CD4-positive, alpha-beta T cell (primary cell): ENCODE measurements at regions not wholly inside any gene's neighbourhood (a gene's known extent, or its start where the extent isn't known, plus 50 kb on each side); places are given as distances from the start of the nearest gene placed in this dataset.

Experiments used
- ATAC-seq: fragments of 200-7000 bp; cut with Tn5 transposase; one replicate; pipeline ENCODE4 v1.10.0; 2022; ENCODE audit warnings: mild to moderate bottlenecking; ENCODE audit not compliant: poor library complexity
- CTCF ChIA-PET: fragments of 350-600 bp; sonication (Branson Sonifier 250); formaldehyde crosslinking; loops from one replicate; lab custom pipeline; 2021; ENCODE audit warnings: antibody characterized with exemption, inconsistent platforms; lab: Charles Lee
- POLR2A ChIA-PET: fragments of 350-600 bp; sonication (Branson Sonifier 250); formaldehyde crosslinking; loops from one replicate; lab custom pipeline; 2021; ENCODE audit warnings: antibody characterized with exemption, inconsistent platforms; lab: Charles Lee
- DNase-seq, 14 experiments: peaks; one replicate each; pipeline ENCODE4 v3.0.0-alpha.2; 2013 to 2020; ENCODE audit warnings: mixed read lengths in 2 of 14
- H3K27ac ChIP-seq, 2 donors: one replicate each; pipeline versions ENCODE4 v1.5.1 to v1.7.0; 2013; ENCODE audit warnings: low read length in 2 of 2, low read depth in 1 of 2, mild to moderate bottlenecking in 1 of 2
- H3K27me3 ChIP-seq, 2 experiments: 1 replicate in 1 of 2; 2 replicates in 1 of 2; pipeline versions ENCODE4 v1.6.1 to v1.7.0; 2013; ENCODE audit warnings: low read length in 2 of 2, control low read depth in 1 of 2, mild to moderate bottlenecking in 1 of 2, moderate library complexity in 1 of 2; ENCODE audit not compliant: insufficient read depth in 2 of 2, control insufficient read depth in 1 of 2
- H3K36me3 ChIP-seq: one replicate; pipeline ENCODE4 v1.6.1; 2013; ENCODE audit warnings: low read length, control low read depth; ENCODE audit not compliant: insufficient read depth
- H3K4me1 ChIP-seq: one replicate; pipeline ENCODE4 v1.6.1; 2013; ENCODE audit warnings: low read length, control low read depth; ENCODE audit not compliant: insufficient read depth
- H3K4me3 ChIP-seq: one replicate; pipeline ENCODE4 v1.5.1; 2013; ENCODE audit warnings: mild to moderate bottlenecking, low read length, moderate library complexity
- H3K9me3 ChIP-seq, 2 experiments: 1 replicate in 1 of 2; 2 replicates in 1 of 2; pipeline versions ENCODE4 v1.6.1 to v1.7.0; 2013; ENCODE audit warnings: low read length in 2 of 2, mild to moderate bottlenecking in 2 of 2, control low read depth in 1 of 2, moderate library complexity in 1 of 2; ENCODE audit not compliant: control insufficient read depth in 1 of 2, insufficient read depth in 1 of 2
- H3K27ac Mint-ChIP-seq: one replicate; pipeline ENCODE4 v1.8.0; 2020; ENCODE audit warnings: mixed read lengths
- H3K27me3 Mint-ChIP-seq: one replicate; pipeline ENCODE4 v1.8.0; 2021; ENCODE audit warnings: mixed read lengths
- H3K36me3 Mint-ChIP-seq: one replicate; pipeline ENCODE4 v1.8.0; 2021; ENCODE audit warnings: low read depth, mixed read lengths
- H3K4me1 Mint-ChIP-seq: one replicate; pipeline ENCODE4 v1.8.0; 2021; ENCODE audit warnings: low read depth, mixed read lengths
- H3K4me3 Mint-ChIP-seq: one replicate; pipeline ENCODE4 v1.8.0; 2020; ENCODE audit warnings: mild to moderate bottlenecking, mixed read lengths
- H3K9me3 Mint-ChIP-seq: one replicate; pipeline ENCODE4 v1.8.0; 2020; ENCODE audit warnings: mixed read lengths
- CTCF ChIP-seq: fragments of 200-600 bp; IDR thresholded peaks from one replicate; pipeline ENCODE4 v1.8.0; 2022; ENCODE audit warnings: antibody characterized with exemption, mild to moderate bottlenecking
- intact Hi-C, 2 experiments: fragments of 100-400 bp; cut with DNase I in 1 of 2; cut with micrococcal nuclease in 1 of 2; formaldehyde crosslinking; loops; one replicate each; pipeline versions ENCODE4 v1.15.1 to v1.9.0; 2023 to 2025; cut with DNase I, micrococcal nuclease

GRCh38 chr1:47551971-47552528, 114.2 kb downstream of the FOXD2 start:
- H3K4me3 Mint-ChIP-seq = no peak overlapping the region
- DNase-seq (no peak), ATAC-seq (no peak)
- H3K27ac ChIP-seq = no peak overlapping the region
- intact Hi-C loops = no loop called here
- no peaks in the 10 kb centered on the region for H3K36me3 ChIP-seq
- H3K27ac Mint-ChIP-seq = no peak overlapping the region
- no peaks in the 10 kb centered on the region for H3K4me1 Mint-ChIP-seq
- H3K9me3 Mint-ChIP-seq = no peaks in the 10 kb centered on the region
- TF ChIP-seq CTCF = no peak
- no peaks in the 10 kb centered on the region for H3K36me3 Mint-ChIP-seq
- H3K9me3 ChIP-seq = peaks cover 0 to 4% of the 10 kb centered on the region in 2 experiments
- H3K4me1 ChIP-seq = no peaks in the 10 kb centered on the region
- CTCF ChIA-PET = no interaction called here
- POLR2A ChIA-PET = no interaction called here
- peaks cover 38% of the 10 kb centered on the region for H3K27me3 Mint-ChIP-seq
- H3K4me3 ChIP-seq = no peak overlapping the region
- no peaks in the 10 kb centered on the region for H3K27me3 ChIP-seq

- Mint-ChIP-seq H3K4me3 (no peak overlapping the region), H3K27me3 (peaks cover 41% of the 10 kb centered on the region), H3K27ac (no peak overlapping the region), H3K4me1 (no peaks in the 10 kb centered on the region), H3K9me3 (no peaks in the 10 kb centered on the region), H3K36me3 (no peaks in the 10 kb centered on the region)
- no peak overlapping the region for H3K27ac ChIP-seq
- no peak for DNase-seq
- no peaks in the 10 kb centered on the region for H3K4me1 ChIP-seq
- intact Hi-C loops = no loop called here
- TF ChIP-seq CTCF = no peak
- peaks cover 0 to 4% of the 10 kb centered on the region in 2 experiments for H3K9me3 ChIP-seq
- H3K27me3 ChIP-seq = no peaks in the 10 kb centered on the region
- no peak overlapping the region for H3K4me3 ChIP-seq
- CTCF ChIA-PET = no interaction called here
- H3K36me3 ChIP-seq = no peaks in the 10 kb centered on the region
- POLR2A ChIA-PET = no interaction called here
- ATAC-seq = no peak
Observed at GRCh38 chr1:47554082-47554481, 116.2 kb downstream of the FOXD2 start.

GRCh38 chr1:47554901-47555300, 117.1 kb downstream of the FOXD2 start:
- Mint-ChIP-seq H3K27me3 (peaks cover 40% of the 10 kb centered on the region), H3K4me3 (no peak overlapping the region), H3K4me1 (no peaks in the 10 kb centered on the region), H3K27ac (no peak overlapping the region), H3K36me3 (no peaks in the 10 kb centered on the region), H3K9me3 (no peaks in the 10 kb centered on the region)
- Histone ChIP-seq H3K27me3 (peaks cover 0 to 2% of the 10 kb centered on the region in 2 experiments), H3K4me3 (no peak overlapping the region), H3K36me3 (no peaks in the 10 kb centered on the region), H3K27ac (no peak overlapping the region), H3K9me3 (peaks cover 0 to 4% of the 10 kb centered on the region in 2 experiments), H3K4me1 (no peaks in the 10 kb centered on the region)
- POLR2A ChIA-PET = no interaction called here
- CTCF ChIA-PET = no interaction called here
- no peak for TF ChIP-seq CTCF
- no peak for DNase-seq
- ATAC-seq = no peak
- intact Hi-C loops = no loop called here
